HepG2 (cell line): ENCODE measurements at regions not wholly inside any gene's neighbourhood (a gene's known extent, or its start where the extent isn't known, plus 50 kb on each side); places are given as distances from the start of the nearest gene placed in this dataset.

Source experiments
- ATAC-seq: fragments of 200-7000 bp; cut with Tn5 transposase; 3 replicates; pipeline ENCODE4 v1.9.1; 2020; ENCODE audit warnings: mild to moderate bottlenecking, moderate library complexity
- BruUV-seq: library from RNA; stranded (reverse); fragments of 400-500 nt; replicated peaks from 2 replicates; lab custom pipeline; 2021; lab: Mats Ljungman, UMichigan
- CTCF ChIA-PET: fragments of 300-600 bp; formaldehyde crosslinking; extraction: SDS; loops from one replicate; lab custom pipeline; 2021; ENCODE audit warnings: low total read pairs, inconsistent platforms, low intra/inter-chr PET ratio; lab: Yijun Ruan, JAX
- POLR2A ChIA-PET: fragments of 350-600 bp; sonication (Branson Sonifier 250); formaldehyde crosslinking; loops from one replicate; lab custom pipeline; 2020; ENCODE audit warnings: antibody characterized with exemption, inconsistent platforms; lab: Yijun Ruan, JAX
- DNase-seq: peaks from one replicate; pipeline ENCODE4 v3.0.0-alpha.2; 2015; ENCODE audit warnings: low spot score
- FAIRE-seq: peaks from 3 replicates; lab custom pipeline; 2011; peaks lifted over from hg19 to GRCh38; lab: Jason Lieb, UNC
- H2AFZ ChIP-seq: one replicate; pipeline ENCODE4 v1.6.1; 2011; ENCODE audit warnings: low read length, inconsistent platforms
- H3K27ac ChIP-seq: fragments of 300-600 bp; 3 replicates; pipeline ENCODE4 v1.8.0; 2011; ENCODE audit warnings: mixed run types, mild to moderate bottlenecking, mixed read lengths, low read length, inconsistent platforms; ENCODE audit not compliant: insufficient read depth; ENCODE audit errors: extremely low read length
- H3K27me3 ChIP-seq, 2 experiments: fragments of 200-600 bp in 1 of 2; 2 replicates in 1 of 2; 3 replicates in 1 of 2; pipeline versions ENCODE4 v1.6.0 to v1.8.0; 2011; ENCODE audit warnings: low read length in 2 of 2, mild to moderate bottlenecking in 2 of 2, moderate library complexity in 2 of 2, inconsistent platforms in 1 of 2; ENCODE audit not compliant: insufficient read depth in 2 of 2, control insufficient read depth in 1 of 2
- H3K36me3 ChIP-seq, 2 experiments: fragments of 200-600 bp in 1 of 2; replicated peaks in 1 of 2; 2 replicates in 1 of 2; 3 replicates in 1 of 2; pipeline versions ENCODE4 v1.5.1 to v1.8.0; 2011; ENCODE audit warnings: low read length in 2 of 2, inconsistent platforms in 1 of 2; ENCODE audit not compliant: insufficient read depth in 2 of 2, control insufficient read depth in 1 of 2
- H3K4me1 ChIP-seq: 2 replicates; pipeline ENCODE4 v1.5.1; 2012; ENCODE audit warnings: low read length, inconsistent platforms; ENCODE audit not compliant: insufficient read depth
- H3K4me2 ChIP-seq: 2 replicates; pipeline ENCODE4 v1.6.0; 2011; ENCODE audit warnings: low read depth, low read length, inconsistent platforms
- H3K4me3 ChIP-seq, 3 experiments: fragments of 200-600 bp in 1 of 3; sonication (generic), shearing (Covaris generic) in 1 of 3; replicated peaks in 1 of 3; 2 replicates each; pipeline ENCODE4 v1.5.1; 2011 to 2016; ENCODE audit warnings: low read length in 3 of 3, inconsistent platforms in 2 of 3, low read depth in 2 of 3, mild to moderate bottlenecking in 2 of 3, control low read depth in 1 of 3, mixed read lengths in 1 of 3; ENCODE audit not compliant: insufficient read depth in 1 of 3
- H3K79me2 ChIP-seq: one replicate; pipeline ENCODE4 v1.6.1; 2011; ENCODE audit warnings: low read length, inconsistent platforms; ENCODE audit not compliant: insufficient read depth
- H3K9ac ChIP-seq: 2 replicates; pipeline ENCODE4 v1.6.0; 2011; ENCODE audit warnings: mild to moderate bottlenecking, low read depth, low read length, inconsistent platforms; ENCODE audit not compliant: insufficient read depth
- H3K9me3 ChIP-seq: 2 replicates; pipeline ENCODE4 v1.5.1; 2012; ENCODE audit warnings: mild to moderate bottlenecking, low read length
- H4K20me1 ChIP-seq: 2 replicates; pipeline ENCODE4 v1.6.0; 2011; ENCODE audit warnings: inconsistent platforms, mild to moderate bottlenecking, low read length, moderate library complexity; ENCODE audit not compliant: insufficient read depth
- NR2C2 ChIP-seq: sonication (generic); formaldehyde crosslinking; IDR thresholded peaks from 2 replicates; pipeline ENCODE4 v1.4.0; 2020; ENCODE audit warnings: missing genetic modification reagents, mild to moderate bottlenecking, moderate library complexity, borderline replicate concordance
- RFX3 ChIP-seq: IDR thresholded peaks from 2 replicates; pipeline ENCODE4 v1.6.1; 2016; ENCODE audit warnings: missing biosample characterization, missing genetic modification reagents
- ZNF143 ChIP-seq: sonication (generic); formaldehyde crosslinking; IDR thresholded peaks from 2 replicates; pipeline ENCODE4 v1.4.0; 2020; ENCODE audit warnings: missing genetic modification reagents
- ZNF350 ChIP-seq: sonication (generic); formaldehyde crosslinking; IDR thresholded peaks from 2 replicates; pipeline ENCODE4 v1.4.0; 2020; ENCODE audit warnings: mild to moderate bottlenecking, low read depth, missing genetic modification reagents, borderline replicate concordance
- ZNF749 ChIP-seq: sonication (generic); formaldehyde crosslinking; IDR thresholded peaks from 2 replicates; pipeline ENCODE4 v1.8.0; 2022; ENCODE audit warnings: mild to moderate bottlenecking, missing genetic modification reagents, moderate library complexity, borderline replicate concordance
- WGBS: methylation state at CpG from one replicate; pipeline ENCODE4 v1.1.6; 2017; ENCODE audit warnings: low lambda C conversion rate; 5-methylcytosine and 5-hydroxymethylcytosine counted together
- in situ Hi-C: cut with HindIII; loops from 2 replicates; pipeline ENCODE4 v1.10.0; 2017; ENCODE audit warnings: low pct_unique_long_range_greater_than_20kb; ENCODE audit not compliant: extremely low pct_ligation_motif_present
- intact Hi-C: fragments of 100-400 bp; cut with micrococcal nuclease; formaldehyde crosslinking; loops from one replicate; pipeline ENCODE4 v1.10.0; 2022; ENCODE audit not compliant: unreplicated experiment
- TF ChIP-seq, protein P1 (sequence below): sonication (generic); formaldehyde crosslinking; IDR thresholded peaks from 2 replicates; pipeline ENCODE4 v1.5.1; 2020; ENCODE audit warnings: missing genetic modification reagents, mild to moderate bottlenecking, borderline replicate concordance
- TF ChIP-seq, protein P2 (sequence below): sonication (generic); formaldehyde crosslinking; IDR thresholded peaks from 2 replicates; pipeline ENCODE4 v1.5.1; 2020; ENCODE audit warnings: mild to moderate bottlenecking, moderate library complexity, missing genetic modification reagents

DNA sequence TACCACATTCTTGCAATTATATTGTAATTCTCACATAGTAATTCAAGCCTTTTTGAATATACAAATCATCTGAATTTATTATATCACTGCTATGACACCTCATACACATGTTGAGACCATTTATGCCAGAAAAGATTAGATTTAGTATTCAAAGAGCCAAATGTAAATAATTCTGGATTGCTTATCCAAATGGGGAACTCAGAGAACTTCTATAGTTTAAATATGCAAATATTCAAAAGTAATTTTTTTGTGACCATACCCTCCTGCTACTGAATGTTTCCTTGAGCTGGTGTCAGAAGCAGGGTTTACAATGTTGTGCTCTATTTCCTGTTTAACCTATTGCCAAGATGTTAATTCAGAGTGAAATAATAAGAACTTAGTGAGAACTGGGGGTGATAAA, 372.2 kb downstream of the TRIML1 start (continued):
- TF ChIP-seq, protein P1, sequence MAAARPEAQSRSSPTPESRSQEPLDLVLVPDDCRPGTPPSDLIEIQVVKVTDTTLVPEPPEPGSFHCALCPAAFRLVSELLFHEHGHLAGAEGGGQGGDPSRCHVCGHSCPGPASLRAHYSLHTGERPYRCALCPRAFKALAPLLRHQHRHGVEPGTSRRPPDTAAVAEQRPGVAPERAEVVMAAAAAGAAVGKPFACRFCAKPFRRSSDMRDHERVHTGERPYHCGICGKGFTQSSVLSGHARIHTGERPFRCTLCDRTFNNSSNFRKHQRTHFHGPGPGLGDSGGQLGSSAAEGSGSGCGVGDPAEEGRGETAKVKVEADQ (CRISPR knock-in tag): no peak
- no peak for TF ChIP-seq ZNF749
- TF ChIP-seq ZNF143: no peak

DNA sequence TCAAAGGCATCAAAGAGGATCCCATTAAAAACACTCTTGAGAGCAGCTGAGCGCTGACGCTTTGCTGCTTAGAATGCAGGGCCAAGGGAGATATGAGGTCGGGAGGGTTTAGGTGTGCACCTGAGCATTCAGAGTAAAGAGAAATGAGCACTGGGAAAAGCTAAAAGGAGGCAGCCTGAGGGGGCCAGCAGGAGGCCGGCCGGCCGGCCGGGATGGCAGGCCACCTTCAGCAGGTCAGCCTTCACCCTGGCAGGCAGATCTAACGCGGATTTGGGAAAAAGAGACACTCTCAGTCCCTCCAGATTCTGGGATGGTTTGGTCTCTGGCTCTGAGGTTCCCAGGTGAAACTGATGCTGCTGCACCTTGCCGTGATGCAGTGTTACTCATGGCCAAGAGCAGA, 393.5 kb downstream of the TRIML1 start:
- no peak for ATAC-seq
- H3K36me3 ChIP-seq: no peaks in the 10 kb centered on the region
- CTCF ChIA-PET: no interaction called here

More for the DNA sequence above, 393.5 kb downstream of the TRIML1 start:
- TF ChIP-seq NR2C2 (CRISPR knock-in tag): no peak
- TF ChIP-seq, protein P2, sequence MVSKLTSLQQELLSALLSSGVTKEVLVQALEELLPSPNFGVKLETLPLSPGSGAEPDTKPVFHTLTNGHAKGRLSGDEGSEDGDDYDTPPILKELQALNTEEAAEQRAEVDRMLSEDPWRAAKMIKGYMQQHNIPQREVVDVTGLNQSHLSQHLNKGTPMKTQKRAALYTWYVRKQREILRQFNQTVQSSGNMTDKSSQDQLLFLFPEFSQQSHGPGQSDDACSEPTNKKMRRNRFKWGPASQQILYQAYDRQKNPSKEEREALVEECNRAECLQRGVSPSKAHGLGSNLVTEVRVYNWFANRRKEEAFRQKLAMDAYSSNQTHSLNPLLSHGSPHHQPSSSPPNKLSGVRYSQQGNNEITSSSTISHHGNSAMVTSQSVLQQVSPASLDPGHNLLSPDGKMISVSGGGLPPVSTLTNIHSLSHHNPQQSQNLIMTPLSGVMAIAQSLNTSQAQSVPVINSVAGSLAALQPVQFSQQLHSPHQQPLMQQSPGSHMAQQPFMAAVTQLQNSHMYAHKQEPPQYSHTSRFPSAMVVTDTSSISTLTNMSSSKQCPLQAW: no peak
- no peak for TF ChIP-seq RFX3 (CRISPR knock-in tag)
- TF ChIP-seq ZNF350 (CRISPR knock-in tag): no peak
- H3K4me2 ChIP-seq: no peak overlapping the region
- no peaks in the 10 kb centered on the region for H3K27me3 ChIP-seq
- no peak overlapping the region for H3K27ac ChIP-seq
- no peak overlapping the region for H3K4me3 ChIP-seq
- no peak overlapping the region for H3K9ac ChIP-seq
- H3K4me1 ChIP-seq: peaks cover 26% of the 10 kb centered on the region
- H3K9me3 ChIP-seq: peaks cover 4% of the 10 kb centered on the region; the same call in 1 of the 2 replicates
- H4K20me1 ChIP-seq: no peaks in the 10 kb centered on the region
- no peak overlapping the region for H2AFZ ChIP-seq
- 69% methylated on average over 9 of the region's 10 CpGs for WGBS
- no peak for FAIRE-seq
- no TSS peak for BruUV-seq
- H3K79me2 ChIP-seq: no peaks in the 10 kb centered on the region
- in situ Hi-C loops (no loop called here), intact Hi-C loops (loop anchor here (10.0 kb wide), 1 partner anchor 98 kb away; no protein-coding TSS in a partner anchor)
- no peak for DNase-seq
- POLR2A ChIA-PET: no interaction called here
